Stimulated activated CD4-positive, alpha-beta T cell treated with anti-CD3 and anti-CD28 coated beads, Interleukin-1b, Interleukin-23, amount 100 ng/mL, for 1 hour (primary cell): ENCODE measurements at regions not wholly inside any gene's neighbourhood (a gene's known extent, or its start where the extent isn't known, plus 50 kb on each side); places are given as distances from the start of the nearest gene placed in this dataset.
A peak's percentile ranks its signal among the peaks of the same experiment; 100 is the strongest.

Experiments used
- DNase-seq, 2 donors: peaks; one replicate each; pipeline ENCODE4 v3.0.0-alpha.2; 2020; ENCODE audit warnings: low read depth in 2 of 2

DNA sequence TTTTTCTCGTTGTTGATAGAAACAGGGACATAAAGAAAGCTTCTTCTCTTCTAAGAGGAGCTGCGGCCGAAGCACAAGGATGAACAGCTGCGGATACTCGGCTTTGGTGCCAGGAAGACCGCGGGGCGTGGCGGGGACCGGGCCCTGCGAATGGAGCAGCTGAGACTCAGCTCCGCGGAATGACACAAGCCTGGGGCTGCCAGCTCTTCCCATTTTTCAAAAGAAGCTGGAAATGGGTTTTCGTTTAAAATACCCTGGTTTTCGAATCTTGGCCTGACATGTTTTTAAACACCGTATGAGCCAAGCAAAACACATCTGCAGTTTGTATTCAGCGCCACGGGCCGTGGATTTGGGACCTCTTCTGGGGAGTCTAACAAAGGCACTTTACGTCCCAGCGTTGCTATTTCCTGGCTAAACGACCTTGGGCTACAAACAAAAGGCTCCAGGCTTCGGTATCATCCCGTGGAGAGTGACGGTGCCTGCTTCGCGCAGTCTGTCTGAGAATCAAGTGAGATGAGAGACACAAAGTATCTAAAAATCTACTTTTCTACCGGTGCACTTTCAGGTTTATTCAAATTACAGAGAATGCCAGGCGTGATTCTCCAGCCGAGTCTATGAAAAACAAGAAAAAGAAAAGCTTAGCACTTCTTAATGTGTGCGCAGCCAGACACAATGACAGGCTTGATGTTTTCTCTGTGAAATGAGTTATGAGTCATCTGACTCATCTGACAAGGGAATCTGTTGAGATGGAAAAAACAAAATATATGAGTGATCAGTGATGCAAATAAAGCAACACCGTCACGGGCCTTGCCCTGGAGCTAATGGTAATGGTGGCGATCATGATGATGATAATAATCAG, 114.0 kb upstream of the TMEM132D start:
- DNase-seq, result no peak

DNA sequence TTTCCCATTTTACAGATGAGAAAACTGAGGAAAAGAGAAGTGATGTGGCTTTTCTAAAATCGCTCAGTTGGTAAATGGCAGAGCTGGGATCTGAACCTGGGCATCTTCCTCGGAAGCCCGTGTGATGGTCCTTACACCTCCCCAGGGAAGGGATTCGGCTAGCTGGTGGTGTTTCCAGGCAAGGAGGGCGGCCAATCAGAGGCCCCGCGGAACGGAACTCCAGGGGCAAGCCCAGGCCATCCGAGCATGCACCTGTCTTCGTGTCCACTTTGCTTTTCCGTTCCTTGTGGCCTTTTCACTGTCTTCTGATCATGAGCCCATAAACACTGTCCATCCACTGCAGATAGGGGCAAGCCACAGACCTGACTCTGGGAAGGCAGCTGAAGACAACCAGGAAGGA, 114.8 kb upstream of the TMEM132D start:
- DNase-seq, result no peak

- no peak for DNase-seq
Measured at GRCh38 chr12:130026608-130027176, 122.9 kb upstream of the TMEM132D start.

DNA sequence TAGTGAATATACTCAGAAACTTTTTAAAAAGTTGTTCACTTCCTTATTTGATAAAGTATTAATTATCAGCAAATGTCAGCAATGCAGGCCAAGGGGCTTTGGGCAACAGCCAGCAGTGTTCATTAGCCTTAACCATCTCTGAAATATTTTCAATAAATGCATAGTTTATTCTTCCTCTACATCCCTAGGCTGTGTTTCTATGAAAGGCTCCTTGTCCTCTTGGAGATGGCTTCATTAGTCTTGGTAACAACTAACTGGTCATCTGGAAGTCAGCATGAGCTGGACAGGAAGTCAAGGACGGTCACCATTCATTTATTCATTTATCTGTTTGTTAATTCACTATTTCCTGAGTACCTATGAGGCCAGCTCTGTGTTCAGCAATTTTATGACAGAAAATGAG, 124.0 kb upstream of the TMEM132D start:
- DNase-seq, result no peak

DNA sequence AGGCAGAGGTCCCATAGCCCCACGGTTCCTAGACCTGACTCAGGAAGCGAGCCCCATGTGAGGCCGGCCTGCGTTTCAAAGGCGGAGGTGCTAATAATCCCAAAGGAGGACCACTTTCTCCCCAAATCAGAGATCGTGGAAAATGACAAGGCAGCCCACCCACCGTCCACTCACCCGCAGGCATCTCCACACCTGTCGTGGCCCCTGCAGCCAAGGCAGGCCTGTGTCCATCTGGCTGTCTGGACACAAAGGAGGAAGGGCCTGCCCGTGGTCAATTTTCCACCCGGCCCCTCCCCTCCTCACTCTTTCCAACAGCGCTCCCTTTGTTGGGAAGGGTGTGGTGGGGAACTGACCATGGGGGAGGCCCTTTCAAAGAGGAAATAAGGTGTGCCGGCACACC, 125.3 kb upstream of the TMEM132D start:
- DNase-seq, result no peak

DNA sequence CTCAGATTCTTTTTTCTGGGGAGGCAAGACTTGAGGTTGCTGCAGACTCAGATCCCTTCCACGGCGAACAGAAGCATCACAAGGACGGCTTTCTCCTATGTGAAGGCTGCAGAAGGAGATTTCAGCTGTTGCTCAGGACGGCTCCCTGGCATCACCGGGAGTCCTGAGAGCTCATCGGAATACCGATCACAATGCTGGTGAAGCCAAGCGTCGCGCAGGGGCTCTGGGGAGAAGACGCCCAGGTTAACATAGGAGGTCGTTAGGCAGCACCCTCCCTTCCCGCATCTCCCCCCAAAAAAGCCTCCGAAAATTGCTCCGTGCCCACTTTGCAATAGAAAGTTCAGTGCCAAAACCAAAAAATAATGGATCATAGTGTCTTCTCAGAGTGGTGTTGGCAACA, 127.2 kb upstream of the TMEM132D start:
- no peak for DNase-seq

DNA sequence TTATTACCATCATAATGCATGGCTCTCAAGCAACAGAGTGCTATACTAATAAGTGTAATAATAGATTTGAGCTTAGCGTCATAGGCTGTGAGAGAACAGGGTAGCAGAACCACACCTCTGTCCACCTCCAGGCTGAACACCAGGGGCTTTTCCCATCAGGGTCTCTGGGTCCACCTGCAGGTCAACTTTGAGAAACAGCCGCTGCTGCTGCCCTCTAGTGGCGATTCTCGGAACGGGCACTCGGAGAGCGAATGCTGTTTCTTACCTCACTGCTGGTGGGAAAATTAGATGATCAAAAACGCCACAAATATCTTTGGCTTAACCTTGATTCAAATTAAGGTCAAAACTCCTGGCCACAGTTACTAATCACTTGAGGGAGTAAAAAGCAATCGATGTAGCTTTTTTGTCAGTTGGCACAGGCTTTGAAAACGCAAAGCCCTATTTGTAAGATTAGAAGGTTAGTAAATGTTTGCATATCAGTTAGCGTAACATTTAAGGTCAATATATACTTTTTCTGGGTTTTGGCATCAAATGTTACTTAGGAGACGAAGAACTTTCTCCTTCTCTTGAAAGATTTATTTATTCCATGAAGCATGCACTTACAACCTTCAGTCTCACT, 127.9 kb upstream of the TMEM132D start:
- DNase-seq, result peak; percentile 7 to 41

GRCh38 chr12:130041983-130042812, 120.1 kb upstream of the FZD10 start:
- DNase-seq, result peak in 1 of 2 donors; percentile 32

DNA sequence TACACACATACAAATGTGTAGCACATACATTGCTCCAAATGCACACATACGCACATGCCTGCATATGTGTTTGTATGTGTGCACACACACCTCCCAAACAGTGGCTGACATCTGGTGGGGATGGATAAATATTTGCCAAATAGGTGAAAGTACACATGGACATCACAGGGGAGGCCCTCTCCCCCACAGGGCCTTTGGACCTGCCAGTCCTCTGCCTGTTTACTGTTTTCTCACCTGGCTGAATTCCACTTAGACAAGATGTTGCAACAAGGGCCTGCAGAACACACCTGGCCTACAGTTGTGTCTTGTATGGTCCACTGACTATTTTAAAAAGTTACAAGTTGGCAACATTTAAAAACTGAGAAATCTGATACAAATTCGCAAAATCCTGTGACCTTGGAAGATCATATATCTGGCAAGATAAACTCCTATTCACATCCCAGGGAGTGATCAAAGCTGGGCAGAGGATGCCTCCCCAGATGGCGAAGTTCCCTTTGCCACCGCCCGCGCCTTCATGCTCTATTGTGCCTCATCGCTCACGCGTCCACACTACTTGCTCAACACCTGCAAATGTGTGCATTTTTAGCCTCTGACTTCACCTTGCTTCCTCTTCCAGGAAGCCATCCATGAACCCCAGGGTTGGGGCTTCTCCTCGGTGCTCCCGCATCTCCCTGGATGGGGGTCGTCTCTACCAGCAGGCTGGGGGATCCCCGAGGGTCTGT, 118.4 kb upstream of the FZD10 start:
- DNase-seq, result no peak

DNA sequence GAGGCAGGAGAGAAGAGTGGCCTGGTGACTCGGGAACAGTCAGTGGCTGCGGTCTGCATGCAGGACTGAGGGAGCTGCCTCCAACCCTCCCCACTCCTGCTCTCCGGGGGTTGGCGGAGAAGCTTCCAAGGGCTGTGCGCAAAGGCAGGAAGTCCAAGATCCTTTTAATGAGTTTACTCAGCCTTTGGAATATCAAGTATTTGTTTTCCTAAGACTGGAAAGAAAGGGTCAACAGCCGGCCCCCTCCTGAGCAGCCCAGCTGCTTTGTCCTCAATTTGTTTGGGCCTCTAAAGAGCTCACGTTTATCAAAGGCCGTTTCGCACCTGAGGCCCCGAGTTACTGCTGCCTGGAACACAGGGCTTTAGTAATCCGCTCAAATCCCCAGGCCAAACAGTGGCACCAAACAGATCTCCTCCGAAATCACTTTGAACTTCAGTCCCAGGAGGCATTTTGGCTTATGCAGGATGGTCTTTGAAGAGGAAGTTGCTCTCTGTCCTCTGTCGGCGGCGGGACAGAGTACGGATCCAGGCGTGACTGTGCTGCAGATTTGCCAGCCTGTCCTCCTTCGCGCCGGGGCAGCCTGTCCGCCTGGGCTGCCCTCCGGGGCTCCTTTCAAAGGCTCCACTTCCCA, 117.2 kb upstream of the FZD10 start:
- no peak for DNase-seq

DNA sequence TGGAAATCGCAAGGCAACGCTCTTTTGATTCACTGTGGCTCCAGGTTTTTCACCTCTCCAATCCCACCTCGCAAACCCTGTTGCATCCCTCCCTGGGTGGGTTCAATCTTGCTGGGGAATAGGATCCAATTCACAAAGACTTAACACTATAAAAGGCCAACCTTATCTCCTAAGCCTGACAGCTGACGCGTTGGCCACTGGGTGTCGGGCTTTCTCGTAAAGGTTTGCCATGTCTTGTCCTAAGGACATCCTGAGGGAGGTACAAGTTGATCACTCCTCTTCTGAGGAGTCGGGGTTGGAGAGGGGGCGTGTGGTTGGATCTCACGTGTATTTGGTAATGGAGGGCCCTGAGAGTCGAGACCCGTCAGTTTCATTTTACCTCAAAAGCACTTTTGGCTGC, 112.6 kb upstream of the FZD10 start:
- DNase-seq, result no peak

DNA sequence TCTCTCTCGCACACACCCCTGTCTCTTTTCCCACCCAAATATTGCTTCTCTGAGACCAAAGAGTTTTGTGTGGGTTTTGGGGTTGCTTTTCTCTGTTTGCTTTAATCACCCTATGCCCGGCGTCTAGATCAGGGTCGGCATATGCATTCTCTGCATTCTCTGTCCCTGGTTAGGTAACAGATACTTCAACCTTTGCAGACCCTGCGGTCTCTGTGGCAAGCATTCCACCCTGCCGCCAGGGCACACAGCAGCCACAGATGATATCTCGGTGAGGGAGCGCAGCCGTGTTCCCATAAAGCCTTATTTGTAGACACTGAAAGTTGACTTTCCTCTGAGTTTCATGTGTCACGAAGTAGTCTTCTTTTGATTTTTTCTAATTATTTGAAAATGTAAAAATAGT, 110.4 kb upstream of the FZD10 start:
- no peak for DNase-seq

- DNase-seq, result no peak
Measured at GRCh38 chr12:130053651-130054069, 108.6 kb upstream of the FZD10 start.

DNA sequence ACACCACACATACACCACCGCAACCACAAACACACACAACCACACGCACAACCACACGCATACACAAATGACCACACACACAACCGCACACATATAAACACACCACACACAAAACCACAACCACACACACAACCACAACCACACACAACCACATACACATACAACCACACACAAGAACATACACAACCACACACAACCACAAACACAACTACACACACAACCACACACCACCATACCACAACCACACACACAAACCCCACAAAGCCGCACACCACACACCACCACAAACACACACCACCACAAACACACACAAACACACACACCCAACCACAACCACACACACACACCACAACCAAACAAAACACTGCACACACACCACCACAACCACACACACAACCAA, 107.5 kb upstream of the FZD10 start:
- no peak for DNase-seq

DNA sequence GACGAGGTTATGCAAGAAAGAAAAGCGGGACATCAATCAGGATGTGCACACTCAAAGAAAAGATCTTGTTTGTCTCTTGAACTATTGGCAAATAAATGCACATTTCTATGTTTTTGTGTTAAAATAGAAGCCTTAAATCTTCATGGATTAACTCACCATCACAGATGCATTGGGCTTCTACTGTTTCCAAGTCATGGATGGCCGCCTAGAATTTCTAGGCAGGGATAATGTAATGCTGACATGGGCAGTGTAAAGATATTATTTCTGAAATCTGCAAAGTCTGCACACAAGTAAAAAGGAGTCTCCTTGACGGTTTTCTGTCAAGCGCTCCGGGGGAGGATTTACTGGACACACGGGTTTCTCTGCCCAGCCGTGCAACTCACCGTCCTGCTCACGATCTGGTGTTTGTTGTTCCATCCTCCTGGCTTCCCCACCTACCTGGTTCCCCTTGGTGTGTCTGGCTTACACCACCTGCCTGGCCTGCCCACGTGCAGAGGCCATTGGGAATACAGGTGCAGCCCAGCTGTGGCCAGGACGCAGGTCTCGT, 103.3 kb upstream of the FZD10 start:
- DNase-seq, result no peak

GRCh38 chr12:130063866-130064265, 98.4 kb upstream of the FZD10 start:
- DNase-seq, result no peak

- DNase-seq, result no peak
Measured at GRCh38 chr12:130064999-130065398, 97.3 kb upstream of the FZD10 start.

DNA sequence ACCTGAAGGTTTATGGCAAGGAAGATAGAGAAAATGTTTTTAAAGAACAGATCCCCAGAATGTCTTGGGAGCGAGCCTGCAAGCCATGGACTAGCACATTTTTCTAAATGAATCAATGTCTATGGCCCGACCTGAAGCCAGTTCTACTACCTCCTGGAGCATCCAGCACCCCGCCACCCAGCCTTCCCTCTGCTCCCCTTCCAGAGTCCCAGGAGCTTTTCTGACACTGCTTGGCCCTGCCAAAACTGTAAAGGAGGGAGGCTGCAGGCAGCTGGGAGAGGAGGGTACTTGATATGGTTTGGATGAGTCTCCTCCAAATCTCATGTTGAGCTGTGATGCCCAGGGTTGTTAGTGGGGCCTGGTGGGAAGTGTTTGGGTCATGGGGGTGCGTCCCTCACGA, 95.5 kb upstream of the FZD10 start:
- DNase-seq, result no peak

- no peak for DNase-seq
Measured at GRCh38 chr12:130068741-130069140, 93.5 kb upstream of the FZD10 start.

GRCh38 chr12:130070126-130070611, 92.1 kb upstream of the FZD10 start:
- no peak for DNase-seq

- DNase-seq, result no peak
Measured at GRCh38 chr12:130073721-130074120, 88.5 kb upstream of the FZD10 start.
